ENCODE measurements at regions not wholly inside any gene's neighbourhood (a gene's known extent, or its start where the extent isn't known, plus 50 kb on each side); places are given as distances from the start of the nearest gene placed in this dataset.

GRCh38 chr11:32186118-32186517 lies 95.2 kb downstream of the RCN1 start:
- Histone ChIP-seq H4K20me1 (ENCODE audit: insufficient read depth, low read depth, low read length) (no peaks in the 10 kb centered on the region), H3K79me2 (ENCODE audit: low read length) (no peaks in the 10 kb centered on the region), H3K4me3 (ENCODE audit: low read length) (no peak overlapping the region), H3K9ac (ENCODE audit: low read length) (no peak overlapping the region), H3K27me3 (ENCODE audit: low read length) (no peaks in the 10 kb centered on the region), H2AFZ (ENCODE audit: low read length) (no peak overlapping the region), H3K36me3 (ENCODE audit: insufficient read depth, low read length) (no peaks in the 10 kb centered on the region), H3K4me1 (ENCODE audit: low read length) (no peaks in the 10 kb centered on the region), H3K9me2 (replicated peaks; ENCODE audit: insufficient read depth, low read length) (no peaks in the 10 kb centered on the region), H3K4me2 (ENCODE audit: low read depth, low read length, poor library complexity, severe bottlenecking) (no peak overlapping the region), H3K27ac (ENCODE audit: low read length) (no peak overlapping the region), H3K9me3 (ENCODE audit: low read length) (no peaks in the 10 kb centered on the region)
- no peak for DNase-seq

DNA sequence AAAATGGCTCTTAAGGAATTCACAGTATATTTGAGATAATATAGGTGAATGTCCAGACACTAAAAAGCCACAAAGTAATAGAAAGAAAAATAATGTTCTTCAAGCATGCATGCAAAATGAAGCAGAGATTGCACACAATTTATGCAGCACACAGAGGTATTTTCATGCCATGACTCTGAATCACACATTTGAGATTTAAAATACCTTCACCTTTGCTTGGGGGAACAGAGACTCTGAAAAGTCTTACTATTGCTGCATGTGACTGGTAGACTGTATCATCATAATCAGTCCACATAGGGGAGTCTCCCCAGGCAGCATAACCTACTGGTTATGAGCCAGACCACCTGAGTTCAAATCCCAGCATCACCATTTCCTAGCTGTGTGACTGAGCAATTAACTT lies 96.2 kb downstream of the RCN1 start:
- Histone ChIP-seq H3K27ac (ENCODE audit: low read length) (no peak overlapping the region), H3K36me3 (ENCODE audit: insufficient read depth, low read length) (no peaks in the 10 kb centered on the region), H3K27me3 (ENCODE audit: low read length) (no peaks in the 10 kb centered on the region), H2AFZ (ENCODE audit: low read length) (no peak overlapping the region), H3K9me2 (replicated peaks; ENCODE audit: insufficient read depth, low read length) (no peaks in the 10 kb centered on the region), H4K20me1 (ENCODE audit: insufficient read depth, low read depth, low read length) (no peaks in the 10 kb centered on the region), H3K4me3 (ENCODE audit: low read length) (no peak overlapping the region), H3K9ac (ENCODE audit: low read length) (no peak overlapping the region), H3K4me2 (ENCODE audit: low read depth, low read length, poor library complexity, severe bottlenecking) (no peak overlapping the region), H3K9me3 (ENCODE audit: low read length) (no peaks in the 10 kb centered on the region), H3K4me1 (ENCODE audit: low read length) (no peaks in the 10 kb centered on the region), H3K79me2 (ENCODE audit: low read length) (no peaks in the 10 kb centered on the region)
- no peak for DNase-seq

DNA sequence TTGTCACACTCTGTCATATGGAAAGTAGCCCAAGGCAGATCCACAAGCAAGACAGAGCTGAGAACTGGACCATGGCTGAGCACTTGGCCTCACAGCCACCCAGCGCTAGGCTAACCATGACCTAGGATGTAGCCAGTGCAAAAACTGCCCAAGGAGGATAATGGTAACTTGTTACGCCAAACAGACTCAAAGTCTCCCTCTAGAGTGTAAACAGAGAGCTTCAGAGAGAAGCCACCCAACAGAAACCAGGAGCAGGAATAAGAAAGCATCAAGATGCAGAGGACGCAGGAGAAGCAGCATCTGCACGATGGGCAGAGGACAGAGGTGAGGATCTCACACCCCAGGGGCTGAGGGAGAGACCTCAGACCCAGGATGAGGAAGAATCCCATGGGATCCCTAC lies 97.9 kb downstream of the RCN1 start:
- no peak overlapping the region for H3K27ac ChIP-seq (ENCODE audit: low read length)
- no peaks in the 10 kb centered on the region for H3K79me2 ChIP-seq (ENCODE audit: low read length)
- H3K36me3 ChIP-seq (ENCODE audit: insufficient read depth, low read length): no peaks in the 10 kb centered on the region
- H3K4me3 ChIP-seq (ENCODE audit: low read length): no peak overlapping the region
- H3K4me2 ChIP-seq (ENCODE audit: low read depth, low read length, poor library complexity, severe bottlenecking): no peak overlapping the region
- H2AFZ ChIP-seq (ENCODE audit: low read length): no peak overlapping the region
- H3K9ac ChIP-seq (ENCODE audit: low read length): no peak overlapping the region
- H4K20me1 ChIP-seq (ENCODE audit: insufficient read depth, low read depth, low read length): no peaks in the 10 kb centered on the region
- DNase-seq: peak; percentile 44
- H3K9me3 ChIP-seq (ENCODE audit: low read length): no peaks in the 10 kb centered on the region
- no peaks in the 10 kb centered on the region for H3K27me3 ChIP-seq (ENCODE audit: low read length)
- H3K4me1 ChIP-seq (ENCODE audit: low read length): no peaks in the 10 kb centered on the region
- no peaks in the 10 kb centered on the region for H3K9me2 ChIP-seq (replicated peaks; ENCODE audit: insufficient read depth, low read length)

- no peaks in the 10 kb centered on the region for H4K20me1 ChIP-seq (ENCODE audit: insufficient read depth, low read depth, low read length)
- H3K79me2 ChIP-seq (ENCODE audit: low read length): no peaks in the 10 kb centered on the region
- no peak for DNase-seq
Measured at GRCh38 chr11:32196137-32196536, 105.3 kb downstream of the RCN1 start.

GRCh38 chr11:32198053-32198452 lies 107.2 kb downstream of the RCN1 start:
- Histone ChIP-seq H3K4me2 (ENCODE audit: low read depth, low read length, poor library complexity, severe bottlenecking) (no peak overlapping the region), H3K36me3 (ENCODE audit: insufficient read depth, low read length) (no peaks in the 10 kb centered on the region), H3K9me3 (ENCODE audit: low read length) (no peaks in the 10 kb centered on the region), H3K27ac (ENCODE audit: low read length) (no peak overlapping the region), H2AFZ (ENCODE audit: low read length) (no peak overlapping the region), H4K20me1 (ENCODE audit: insufficient read depth, low read depth, low read length) (no peaks in the 10 kb centered on the region), H3K9me2 (replicated peaks; ENCODE audit: insufficient read depth, low read length) (no peaks in the 10 kb centered on the region), H3K9ac (ENCODE audit: low read length) (no peak overlapping the region), H3K79me2 (ENCODE audit: low read length) (no peaks in the 10 kb centered on the region), H3K4me1 (ENCODE audit: low read length) (no peaks in the 10 kb centered on the region), H3K4me3 (ENCODE audit: low read length) (no peak overlapping the region), H3K27me3 (ENCODE audit: low read length) (no peaks in the 10 kb centered on the region)
- DNase-seq: no peak

More at GRCh38 chr11:32196137-32196536, 105.3 kb downstream of the RCN1 start:
- Histone ChIP-seq H3K4me1 (ENCODE audit: low read length) (no peaks in the 10 kb centered on the region), H3K9me2 (replicated peaks; ENCODE audit: insufficient read depth, low read length) (no peaks in the 10 kb centered on the region), H3K9me3 (ENCODE audit: low read length) (no peaks in the 10 kb centered on the region), H3K27me3 (ENCODE audit: low read length) (no peaks in the 10 kb centered on the region), H3K9ac (ENCODE audit: low read length) (no peak overlapping the region), H2AFZ (ENCODE audit: low read length) (no peak overlapping the region), H3K36me3 (ENCODE audit: insufficient read depth, low read length) (no peaks in the 10 kb centered on the region), H3K4me2 (ENCODE audit: low read depth, low read length, poor library complexity, severe bottlenecking) (no peak overlapping the region), H3K27ac (ENCODE audit: low read length) (no peak overlapping the region), H3K4me3 (ENCODE audit: low read length) (no peak overlapping the region)

DNA sequence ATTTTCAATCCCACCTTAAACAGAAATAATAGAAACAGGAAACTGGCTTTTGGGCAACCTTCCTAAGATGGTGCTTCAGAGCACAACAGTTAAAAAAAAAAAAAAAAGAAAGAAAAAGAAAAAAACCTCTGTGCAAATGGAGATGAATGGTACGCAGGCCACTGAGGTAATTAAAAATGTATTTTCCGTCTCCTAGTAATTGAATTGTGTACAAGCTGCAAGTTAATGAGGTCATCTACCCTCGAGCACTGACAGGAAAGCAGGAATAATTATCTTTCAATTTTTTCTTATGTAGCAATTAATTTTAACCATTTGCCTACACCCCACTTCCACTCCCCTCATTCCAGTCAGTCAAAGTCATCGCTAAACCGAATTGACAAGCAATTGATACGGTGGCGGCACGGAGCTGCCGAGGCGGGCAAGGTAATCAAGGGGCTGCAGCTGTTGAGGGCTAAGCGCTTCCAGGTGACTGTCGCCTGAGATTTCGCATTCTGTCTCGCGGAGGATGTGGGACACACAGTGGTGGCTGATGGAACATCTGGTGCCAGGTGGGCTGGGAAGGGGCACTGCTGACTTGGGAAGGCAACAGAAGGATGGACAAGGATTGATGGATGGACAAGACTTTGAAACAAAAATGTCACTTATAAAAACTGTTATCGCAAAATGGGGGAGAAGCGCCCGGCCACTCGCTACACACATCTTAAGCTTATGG lies 109.4 kb downstream of the RCN1 start:
- Histone ChIP-seq H3K79me2 (ENCODE audit: low read length) (no peaks in the 10 kb centered on the region), H3K36me3 (ENCODE audit: insufficient read depth, low read length) (no peaks in the 10 kb centered on the region), H3K4me2 (ENCODE audit: low read depth, low read length, poor library complexity, severe bottlenecking) (no peak overlapping the region), H3K9me2 (replicated peaks; ENCODE audit: insufficient read depth, low read length) (no peaks in the 10 kb centered on the region), H2AFZ (ENCODE audit: low read length) (no peak overlapping the region), H3K9ac (ENCODE audit: low read length) (no peak overlapping the region), H3K4me1 (ENCODE audit: low read length) (no peaks in the 10 kb centered on the region), H3K27ac (ENCODE audit: low read length) (no peak overlapping the region), H3K9me3 (ENCODE audit: low read length) (no peaks in the 10 kb centered on the region), H3K27me3 (ENCODE audit: low read length) (no peaks in the 10 kb centered on the region), H4K20me1 (ENCODE audit: insufficient read depth, low read depth, low read length) (no peaks in the 10 kb centered on the region), H3K4me3 (ENCODE audit: low read length) (no peak overlapping the region)
- no peak for DNase-seq

GRCh38 chr11:32204751-32205150 lies 113.9 kb downstream of the RCN1 start:
- Histone ChIP-seq H3K9ac (ENCODE audit: low read length) (no peak overlapping the region), H3K27me3 (ENCODE audit: low read length) (no peaks in the 10 kb centered on the region), H3K36me3 (ENCODE audit: insufficient read depth, low read length) (no peaks in the 10 kb centered on the region), H3K4me2 (ENCODE audit: low read depth, low read length, poor library complexity, severe bottlenecking) (no peak overlapping the region), H4K20me1 (ENCODE audit: insufficient read depth, low read depth, low read length) (no peaks in the 10 kb centered on the region), H3K27ac (ENCODE audit: low read length) (no peak overlapping the region), H3K79me2 (ENCODE audit: low read length) (no peaks in the 10 kb centered on the region), H3K9me2 (replicated peaks; ENCODE audit: insufficient read depth, low read length) (no peaks in the 10 kb centered on the region), H2AFZ (ENCODE audit: low read length) (no peak overlapping the region), H3K9me3 (ENCODE audit: low read length) (no peaks in the 10 kb centered on the region), H3K4me1 (ENCODE audit: low read length) (no peaks in the 10 kb centered on the region), H3K4me3 (ENCODE audit: low read length) (no peak overlapping the region)
- DNase-seq: no peak

DNA sequence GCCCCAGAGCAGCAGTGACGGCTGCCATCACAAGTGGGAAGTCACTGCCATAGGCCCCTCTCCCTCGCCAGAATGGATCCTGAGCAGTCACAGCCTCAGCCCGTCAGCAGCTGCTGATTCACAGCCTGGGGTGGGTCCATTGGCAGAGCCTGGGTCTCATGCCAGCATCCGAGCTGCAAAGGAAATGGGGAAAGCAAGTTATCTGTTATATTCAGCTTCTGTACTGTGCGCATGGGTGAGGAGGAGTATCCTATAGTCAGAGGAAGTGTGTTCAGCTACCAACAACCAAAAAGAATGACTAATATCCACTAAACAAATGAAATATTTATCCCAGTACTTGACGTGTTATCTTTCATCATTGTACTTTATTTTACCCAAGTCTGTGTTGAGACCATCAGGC lies 119.7 kb downstream of the RCN1 start:
- H3K9me3 ChIP-seq (ENCODE audit: low read length): no peaks in the 10 kb centered on the region
- no peak overlapping the region for H3K4me3 ChIP-seq (ENCODE audit: low read length)
- no peaks in the 10 kb centered on the region for H3K9me2 ChIP-seq (replicated peaks; ENCODE audit: insufficient read depth, low read length)
- no peak overlapping the region for H3K9ac ChIP-seq (ENCODE audit: low read length)
- no peak overlapping the region for H3K4me2 ChIP-seq (ENCODE audit: low read depth, low read length, poor library complexity, severe bottlenecking)
- no peaks in the 10 kb centered on the region for H3K4me1 ChIP-seq (ENCODE audit: low read length)
- no peak for DNase-seq
- no peak overlapping the region for H3K27ac ChIP-seq (ENCODE audit: low read length)
- no peaks in the 10 kb centered on the region for H3K79me2 ChIP-seq (ENCODE audit: low read length)
- H2AFZ ChIP-seq (ENCODE audit: low read length): no peak overlapping the region
- no peaks in the 10 kb centered on the region for H3K36me3 ChIP-seq (ENCODE audit: insufficient read depth, low read length)
- H3K27me3 ChIP-seq (ENCODE audit: low read length): no peaks in the 10 kb centered on the region
- H4K20me1 ChIP-seq (ENCODE audit: insufficient read depth, low read depth, low read length): no peaks in the 10 kb centered on the region
